ENCODE measurements at regions not wholly inside any gene's neighbourhood (a gene's known extent, or its start where the extent isn't known, plus 50 kb on each side); places are given as distances from the start of the nearest gene placed in this dataset.

DNA sequence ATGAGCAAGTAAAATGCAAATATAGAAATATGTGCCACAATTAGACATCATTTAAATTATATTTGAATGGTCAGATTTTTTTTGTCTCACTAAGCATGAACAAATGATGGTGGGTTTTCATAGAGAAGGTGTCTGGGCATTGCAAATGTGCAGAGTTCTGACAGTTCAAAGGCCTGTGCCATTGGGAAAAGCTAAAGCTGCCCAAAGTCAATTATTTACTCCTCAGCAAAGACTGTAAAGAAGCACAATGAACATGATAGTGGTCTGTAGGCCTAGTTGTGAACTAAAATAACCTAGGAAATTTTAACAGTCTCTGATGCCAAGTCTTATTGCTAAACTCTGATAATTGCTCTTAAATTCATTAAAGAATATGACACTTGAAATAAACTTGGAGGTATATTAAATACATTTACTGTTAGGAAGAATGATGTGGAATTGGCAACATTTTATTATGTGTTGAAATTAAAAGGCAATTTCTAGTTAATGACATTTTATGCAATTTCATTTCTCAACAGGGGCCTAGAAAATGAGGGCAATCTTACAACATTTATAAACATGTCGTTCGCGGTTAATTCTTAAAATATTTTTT is 874.3 kb upstream of the ADAMTS5 start:
- no peak for DNase-seq (ENCODE audit: low read depth in 3 of 3, low spot score in 1 of 3)

DNA sequence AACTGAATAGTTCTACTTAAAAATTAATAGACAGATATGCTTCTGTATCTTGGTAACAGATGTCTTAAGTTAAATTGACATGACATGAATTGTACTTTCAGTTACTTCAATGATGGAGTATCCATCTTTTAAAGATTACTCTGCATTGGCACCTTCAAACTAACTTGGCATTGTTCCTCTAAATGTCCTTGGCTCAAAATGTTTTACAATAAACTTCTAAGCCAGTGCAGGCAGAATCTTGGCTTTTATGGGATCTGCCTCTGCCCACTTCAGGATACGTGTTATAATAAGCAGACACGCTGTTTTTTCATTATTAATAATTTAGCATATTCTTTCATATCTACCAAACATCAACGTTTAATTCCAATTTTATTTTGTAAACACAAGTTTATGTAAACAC is 873.4 kb upstream of the ADAMTS5 start:
- no peak for DNase-seq (ENCODE audit: low read depth in 3 of 3, low spot score in 1 of 3)

DNA sequence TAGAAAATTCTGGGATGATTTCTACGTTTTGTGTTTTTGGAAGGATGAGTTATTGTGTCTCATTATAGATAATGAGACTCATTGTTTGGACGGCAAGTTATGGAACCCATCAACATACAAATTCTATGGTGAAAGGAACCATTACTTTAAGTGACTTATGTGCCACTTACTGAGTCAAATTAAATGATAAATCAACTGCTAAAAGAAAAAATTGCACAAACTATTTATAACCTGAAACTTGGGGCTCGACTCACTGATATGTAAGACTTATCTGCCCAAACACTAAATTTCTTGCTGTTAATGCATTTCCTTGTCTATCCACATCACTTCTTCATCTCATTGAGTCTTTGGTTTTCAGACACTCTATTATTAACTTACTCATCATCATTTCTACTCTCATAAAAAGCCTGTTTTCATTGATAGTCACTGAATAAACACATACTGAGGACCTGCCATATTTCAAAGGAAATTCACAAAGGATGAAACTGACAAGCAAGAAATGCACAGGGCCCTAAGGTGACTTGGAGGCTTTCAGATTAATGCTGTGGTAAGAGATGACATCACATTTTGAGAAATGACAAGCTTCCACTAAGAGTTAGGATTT is 872.7 kb upstream of the ADAMTS5 start:
- DNase-seq (ENCODE audit: low read depth in 3 of 3, low spot score in 1 of 3) = no peak

DNA sequence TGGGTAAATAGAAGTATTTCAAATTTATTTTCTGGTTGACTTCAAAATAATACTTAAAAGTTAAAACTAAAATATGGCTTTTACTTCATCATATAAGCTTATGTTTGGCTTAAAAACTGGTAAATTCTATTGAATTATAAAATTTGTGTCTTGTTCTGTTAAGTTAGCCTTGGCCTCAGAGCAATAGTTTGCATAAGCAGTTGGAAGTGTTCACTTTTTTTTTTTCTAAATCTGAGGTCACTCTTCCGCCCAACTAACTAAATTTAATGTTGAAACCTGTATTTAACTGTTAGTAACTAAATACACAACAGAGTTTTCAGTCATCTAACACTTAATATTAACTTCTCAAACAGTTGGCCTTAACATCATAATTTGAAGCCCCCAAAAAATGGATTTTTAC is 871.7 kb upstream of the ADAMTS5 start:
- no peak for DNase-seq (ENCODE audit: low read depth in 3 of 3, low spot score in 1 of 3)

DNA sequence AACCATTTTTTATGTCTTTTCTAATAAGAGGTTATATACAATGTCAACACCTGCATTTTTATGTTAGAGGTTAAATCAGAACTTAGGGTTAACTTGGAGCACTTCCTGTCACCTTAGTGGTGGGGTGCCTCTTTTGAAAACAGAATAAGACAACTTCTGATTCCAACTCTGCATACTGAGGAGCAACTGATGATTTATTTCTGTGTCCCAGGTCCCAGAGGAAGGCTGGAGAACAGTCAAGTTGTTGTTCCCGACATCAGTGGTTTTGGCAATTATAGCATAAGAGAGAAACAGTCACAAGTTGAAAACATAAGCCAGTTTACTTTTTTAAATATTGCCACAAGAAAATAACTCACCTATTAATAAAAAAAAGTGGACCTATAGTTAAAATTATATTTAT is 871.0 kb upstream of the ADAMTS5 start:
- DNase-seq (ENCODE audit: low read depth in 3 of 3, low spot score in 1 of 3) = no peak

DNA sequence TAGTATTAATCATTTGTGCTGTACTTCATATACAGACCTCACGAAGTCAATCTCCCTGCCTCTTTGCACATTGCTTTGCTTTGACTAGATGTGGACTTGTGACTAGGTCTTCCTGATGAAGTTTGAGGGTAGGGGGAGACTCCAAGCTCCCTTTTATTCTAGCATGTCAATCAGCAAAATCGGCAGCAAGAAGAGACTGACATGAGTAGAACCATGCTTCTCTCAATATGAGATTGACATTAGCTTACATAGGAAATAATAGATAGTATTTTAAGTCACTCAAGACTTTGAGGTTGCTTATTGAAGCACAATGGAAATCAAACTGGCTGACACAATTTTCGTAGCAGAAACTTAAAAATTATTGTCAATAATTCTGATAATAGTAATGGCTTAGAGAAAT is 866.4 kb upstream of the ADAMTS5 start:
- no peak for DNase-seq (ENCODE audit: low read depth in 3 of 3, low spot score in 1 of 3)

DNA sequence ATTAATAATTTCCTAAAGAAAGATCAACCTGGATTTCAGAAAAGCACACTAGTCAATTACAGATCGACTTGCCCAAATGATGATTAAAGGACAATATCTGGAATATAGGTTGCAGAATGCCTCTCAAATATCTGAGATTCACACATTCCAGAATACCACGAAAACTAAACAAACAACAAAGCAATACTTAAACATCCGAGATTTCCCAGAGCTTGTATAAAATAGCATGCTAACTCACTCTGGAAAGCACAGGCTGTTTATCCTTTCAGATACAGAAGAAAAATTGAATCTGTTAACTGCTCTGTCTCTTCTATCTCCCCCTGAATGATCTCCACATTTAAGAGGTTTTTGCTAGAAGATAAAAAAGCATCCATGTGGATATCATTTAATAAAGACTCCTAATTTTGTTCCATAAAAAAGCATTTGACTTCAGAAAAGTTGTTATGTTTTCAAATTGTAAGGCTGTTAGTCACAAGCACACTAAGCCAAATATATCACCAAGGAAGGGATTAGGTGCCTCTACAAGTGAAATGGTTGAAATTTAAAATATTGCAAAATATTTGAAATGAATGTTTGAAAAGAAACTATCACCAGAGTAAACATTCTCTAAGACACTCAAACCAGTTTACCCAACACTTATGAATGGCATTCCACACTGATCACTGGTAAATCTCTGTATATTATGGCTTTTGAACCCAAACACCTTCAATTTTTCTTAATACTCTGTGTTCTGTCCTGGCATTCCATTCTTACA is 865.1 kb upstream of the ADAMTS5 start:
- no peak for DNase-seq (ENCODE audit: low read depth in 3 of 3, low spot score in 1 of 3)

DNA sequence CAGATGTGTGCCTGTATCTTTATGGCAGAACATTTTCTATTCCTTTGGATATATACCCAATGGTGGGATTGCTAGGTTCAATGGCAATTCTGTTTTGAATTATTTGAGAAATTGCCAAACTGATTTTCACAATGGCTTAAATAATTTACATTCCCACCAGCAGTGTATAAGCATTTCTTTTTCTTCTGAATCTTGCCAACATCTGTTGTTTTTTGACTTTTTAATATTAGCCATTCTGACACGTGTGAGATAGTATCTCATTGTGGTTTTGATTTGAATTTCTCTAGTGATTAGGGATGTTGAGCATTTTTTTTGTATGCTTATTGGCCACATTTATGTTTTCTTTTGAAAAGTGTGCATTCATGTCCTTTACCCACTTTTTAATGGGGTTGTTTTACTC is 864.3 kb upstream of the ADAMTS5 start:
- DNase-seq (ENCODE audit: low read depth in 3 of 3, low spot score in 1 of 3) = no peak

DNA sequence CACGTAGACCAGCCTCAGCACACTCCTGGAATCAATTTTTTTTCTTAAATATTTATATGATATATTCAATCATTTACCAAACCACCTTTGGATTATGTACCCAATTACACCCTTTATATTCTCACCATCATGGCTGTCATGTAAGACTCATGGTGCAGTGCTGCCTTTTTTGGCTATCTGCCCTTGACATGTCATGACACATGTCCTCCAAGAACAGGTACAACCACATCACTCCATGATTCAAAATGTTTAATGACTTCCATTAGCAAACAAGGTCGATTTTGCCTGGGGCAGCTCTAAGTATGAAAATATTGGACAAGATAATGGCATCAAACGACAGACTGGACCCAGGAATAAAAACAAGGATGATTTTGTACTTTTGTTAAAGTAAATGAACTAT is 861.1 kb upstream of the ADAMTS5 start:
- no peak for DNase-seq (ENCODE audit: low read depth in 3 of 3, low spot score in 1 of 3)

DNA sequence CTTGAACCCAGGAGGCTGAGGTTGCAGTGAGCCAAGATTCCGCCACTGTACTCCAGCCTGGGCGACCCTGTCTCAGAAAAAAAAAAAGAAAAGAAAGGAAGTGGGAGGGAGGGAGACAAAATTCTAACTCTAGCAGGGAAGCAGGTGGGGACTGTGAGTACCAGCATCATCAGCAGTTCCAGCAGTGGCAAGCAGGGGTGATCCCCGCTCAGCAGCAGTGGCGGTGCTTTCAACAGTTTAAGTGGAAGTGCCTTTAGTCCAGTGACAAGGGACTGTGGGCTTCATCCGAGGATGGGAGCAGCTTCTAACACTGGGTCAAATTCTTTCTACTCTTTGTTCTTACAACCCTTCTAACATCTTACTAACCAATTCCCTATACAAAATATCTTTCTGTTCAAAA is 858.1 kb upstream of the ADAMTS5 start:
- DNase-seq (ENCODE audit: low read depth in 3 of 3, low spot score in 1 of 3) = no peak

DNA sequence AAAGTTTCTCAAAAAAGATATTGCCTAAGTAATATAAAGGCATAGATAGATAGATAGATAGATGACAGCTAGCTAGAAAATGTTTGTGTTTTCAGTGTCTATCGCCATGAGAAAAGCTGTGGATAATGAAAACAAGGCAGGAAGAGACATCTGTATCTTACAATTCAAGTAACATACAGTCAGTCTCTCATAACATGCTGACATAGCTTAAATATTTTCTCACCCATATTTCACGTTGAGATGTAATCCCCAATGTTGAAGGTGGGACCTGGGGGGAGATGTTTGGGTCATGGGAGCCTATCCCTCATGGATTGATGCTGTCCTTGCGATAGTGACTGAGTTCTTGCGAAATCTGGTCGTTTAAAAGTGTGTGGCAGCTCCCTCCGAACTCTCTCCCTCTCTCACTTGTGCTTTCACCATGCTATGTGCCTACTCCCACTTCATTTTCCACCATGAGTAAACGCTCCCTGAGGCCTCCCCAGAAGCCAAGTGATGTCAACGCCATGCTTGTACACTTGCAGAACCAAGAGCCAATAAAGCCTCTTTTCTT is 856.8 kb upstream of the ADAMTS5 start:
- no peak for DNase-seq (ENCODE audit: low read depth in 3 of 3, low spot score in 1 of 3)

DNA sequence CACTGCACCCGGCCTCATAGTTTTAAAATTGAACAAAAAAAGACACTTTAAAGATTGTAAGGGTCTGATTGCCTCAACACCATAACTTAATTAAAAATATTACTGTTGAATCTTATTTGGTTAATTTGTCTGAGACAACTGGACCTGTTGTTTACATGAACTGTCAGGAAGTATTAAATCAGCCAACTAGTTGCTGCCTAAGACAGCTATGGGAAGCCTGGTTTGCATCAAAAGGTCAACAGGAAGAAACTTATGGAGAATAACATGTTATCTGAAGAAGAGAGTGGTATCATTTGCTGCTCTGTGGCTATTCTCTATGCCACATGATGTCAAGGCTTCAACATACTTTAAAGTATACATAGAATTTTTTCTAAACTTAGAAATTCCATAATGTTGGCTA is 853.5 kb upstream of the ADAMTS5 start:
- no peak for DNase-seq (ENCODE audit: low read depth in 3 of 3, low spot score in 1 of 3)

DNA sequence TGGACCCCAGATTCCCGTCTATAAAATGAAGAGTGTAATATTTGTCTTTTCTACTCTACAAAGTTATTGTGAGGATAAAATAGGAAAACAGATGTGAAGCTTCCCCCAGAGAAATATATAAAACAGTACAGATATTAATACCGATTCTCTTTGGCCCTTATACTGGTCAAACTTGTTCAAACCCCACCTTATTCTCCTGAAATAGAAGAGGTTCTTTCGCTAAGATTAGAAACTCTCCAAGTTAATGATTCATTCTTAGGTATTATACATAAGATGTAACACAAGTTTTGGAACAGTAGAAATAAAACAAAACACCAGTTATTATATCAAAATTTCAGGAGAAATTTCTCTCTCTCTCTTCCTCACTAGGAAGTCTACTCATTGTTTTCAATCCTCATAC is 852.4 kb upstream of the ADAMTS5 start:
- no peak for DNase-seq (ENCODE audit: low read depth in 3 of 3, low spot score in 1 of 3)

DNA sequence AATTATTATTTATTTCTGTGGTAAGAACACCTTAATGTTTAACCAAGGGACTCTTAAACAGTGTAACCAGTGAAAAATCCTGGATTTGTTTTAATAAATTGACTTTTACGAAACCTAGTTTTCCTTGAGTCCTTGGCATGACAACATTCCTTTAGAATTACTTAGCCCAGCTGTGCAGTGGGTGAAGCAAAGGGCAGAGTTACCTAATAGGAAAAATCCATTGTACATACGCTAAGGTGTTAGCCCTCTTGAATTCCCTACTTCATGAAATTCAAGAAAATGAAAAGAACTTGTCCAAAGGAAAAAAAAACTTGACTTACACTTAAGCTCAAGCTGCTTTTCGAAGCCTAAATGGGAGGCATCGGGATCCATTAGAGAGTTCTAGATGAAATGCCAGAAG is 852.0 kb upstream of the ADAMTS5 start:
- DNase-seq (ENCODE audit: low read depth in 3 of 3, low spot score in 1 of 3) = no peak

DNA sequence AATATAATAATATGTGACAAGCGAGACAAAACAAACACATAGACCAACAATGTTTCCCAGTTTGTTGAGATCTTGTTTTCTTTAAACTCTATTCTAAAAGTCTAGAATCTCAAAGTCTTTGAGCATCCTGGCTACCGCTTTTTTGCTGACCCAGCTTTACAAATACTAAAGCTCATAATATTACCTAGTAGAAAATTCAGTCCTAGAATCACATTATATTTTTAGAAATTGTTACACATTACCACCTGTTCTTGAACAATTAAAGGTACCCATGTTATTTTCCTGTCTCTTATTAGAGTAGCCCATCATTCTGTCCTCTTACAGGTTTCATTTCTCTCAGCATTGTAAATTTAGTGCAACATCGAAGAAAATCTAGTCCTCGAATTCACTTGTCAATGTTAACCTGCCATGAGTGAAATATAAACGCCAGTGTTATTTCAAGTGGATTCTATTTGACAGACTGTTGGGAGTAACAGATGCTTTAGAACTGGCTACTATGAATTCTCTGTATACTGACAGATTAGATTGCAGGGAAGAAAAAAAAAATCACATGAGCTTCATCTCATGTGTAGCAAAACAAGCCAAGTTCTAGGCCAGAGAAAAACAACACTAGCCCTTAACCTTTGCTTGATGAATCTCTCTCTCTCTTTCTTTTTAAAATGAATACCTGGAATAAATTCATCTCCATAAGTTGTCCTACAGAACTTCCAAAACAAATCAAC is 851.2 kb upstream of the ADAMTS5 start:
- DNase-seq (ENCODE audit: low read depth in 3 of 3, low spot score in 1 of 3) = no peak

DNA sequence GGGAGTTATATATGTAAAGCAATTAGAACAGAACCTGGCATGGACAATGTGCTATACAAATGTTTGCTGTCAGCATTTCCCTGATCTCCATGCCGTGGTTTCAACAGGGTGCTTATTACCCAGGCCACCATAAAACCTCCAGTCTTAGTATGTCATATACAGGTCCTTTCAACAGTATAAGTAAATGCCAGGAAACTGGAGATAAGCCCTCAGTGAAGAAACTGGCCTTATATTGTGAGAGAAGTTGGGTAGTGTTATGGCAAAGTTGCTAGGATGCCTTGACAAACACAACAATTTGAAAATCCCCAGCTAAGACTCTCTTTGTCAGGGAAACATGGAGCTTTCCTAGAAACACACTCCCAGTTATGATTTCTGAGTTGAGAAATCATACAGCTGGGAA is 850.2 kb upstream of the ADAMTS5 start:
- no peak for DNase-seq (ENCODE audit: low read depth in 3 of 3, low spot score in 1 of 3)

DNA sequence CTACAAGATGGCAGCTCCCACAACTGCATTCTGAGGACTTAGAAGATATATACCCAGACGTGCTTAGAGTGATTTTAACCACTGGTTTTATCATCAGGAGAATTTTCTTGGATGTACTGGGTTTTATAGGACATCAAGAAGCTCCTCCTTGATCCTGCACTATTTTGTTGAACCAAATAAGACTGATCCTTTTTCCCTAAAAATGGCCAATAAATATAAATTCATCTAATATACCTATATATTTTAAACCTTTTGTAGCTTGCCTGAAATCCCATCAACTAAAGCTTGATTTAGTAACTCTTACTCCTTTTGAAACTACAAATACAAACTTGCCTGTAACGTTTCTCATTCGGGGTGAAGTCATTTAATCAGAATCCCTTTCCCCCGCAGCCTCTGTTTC is 849.4 kb upstream of the ADAMTS5 start:
- no peak for DNase-seq (ENCODE audit: low read depth in 3 of 3, low spot score in 1 of 3)

DNA sequence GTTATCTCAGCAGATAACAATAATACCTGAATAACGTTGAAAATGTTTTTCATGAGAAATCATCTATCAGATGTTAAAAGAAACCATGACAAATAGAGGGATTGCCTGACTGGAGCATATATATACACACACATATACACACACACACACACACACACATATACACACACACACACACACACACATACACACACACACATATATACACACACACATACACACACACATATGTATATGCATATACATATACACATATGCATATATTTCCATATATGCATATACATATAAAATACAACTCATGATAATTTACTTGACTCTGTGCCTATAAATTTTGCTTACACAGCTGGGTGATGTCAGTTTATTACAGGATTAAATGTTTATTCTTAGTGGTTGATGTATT is 847.3 kb upstream of the ADAMTS5 start:
- DNase-seq (ENCODE audit: low read depth in 3 of 3, low spot score in 1 of 3) = no peak

DNA sequence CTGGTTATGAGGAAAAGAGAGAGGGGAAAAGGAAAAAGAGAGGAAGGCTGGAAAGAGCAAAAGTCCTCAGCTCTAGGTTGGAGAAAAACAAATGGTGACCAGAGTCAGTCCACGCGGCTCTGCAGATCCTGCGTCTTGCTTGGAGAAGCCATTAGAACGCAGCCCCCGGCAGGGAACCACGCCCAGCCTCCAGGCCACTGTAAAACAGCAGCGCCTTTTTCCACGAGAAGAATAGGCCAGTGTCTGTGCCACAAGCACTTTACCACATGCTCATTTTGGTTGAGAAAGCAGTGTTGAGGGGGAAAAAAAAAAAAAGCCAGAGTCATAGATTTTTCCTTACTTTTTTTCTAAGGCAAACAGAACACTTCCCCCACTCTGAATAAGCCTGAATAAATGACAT is 846.9 kb upstream of the ADAMTS5 start:
- no peak for DNase-seq (ENCODE audit: low read depth in 3 of 3, low spot score in 1 of 3)

DNA sequence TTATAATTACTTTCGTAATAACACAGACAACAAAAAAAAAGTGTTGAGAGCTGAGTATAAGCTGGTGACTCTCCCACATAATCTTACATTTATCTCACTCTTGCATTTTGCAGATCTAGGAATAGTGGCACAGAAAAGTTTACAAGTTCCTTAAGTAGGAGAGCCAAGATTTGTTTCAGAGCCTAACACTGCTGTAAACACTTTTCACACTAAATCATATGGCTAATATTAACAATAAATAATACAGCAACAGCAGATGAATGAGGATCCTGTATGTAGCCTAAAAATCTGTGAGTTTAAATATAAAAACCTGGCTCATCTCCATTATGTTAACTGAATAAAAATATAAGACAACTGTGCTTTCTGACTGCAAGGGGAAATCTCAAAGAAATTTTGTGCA is 846.5 kb upstream of the ADAMTS5 start:
- no peak for DNase-seq (ENCODE audit: low read depth in 3 of 3, low spot score in 1 of 3)

DNA sequence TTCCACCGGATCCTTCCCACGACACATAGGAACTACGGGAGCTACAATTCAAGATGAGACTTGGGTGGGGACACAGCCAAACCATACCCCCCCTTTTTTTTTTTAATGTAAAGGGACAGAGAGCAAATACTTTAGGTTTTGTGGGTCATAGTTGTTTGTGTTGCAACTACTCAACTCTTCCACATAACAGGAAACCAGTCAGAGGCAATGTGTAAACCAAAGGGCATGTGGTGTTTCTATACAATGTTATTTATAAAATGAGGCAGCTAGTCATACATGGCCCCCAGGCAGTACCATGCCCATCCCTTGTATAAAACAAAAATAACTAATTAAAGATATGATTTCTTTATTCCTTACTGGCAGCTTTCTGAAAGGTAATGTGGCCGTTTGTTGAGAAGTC is 845.4 kb upstream of the ADAMTS5 start:
- no peak for DNase-seq (ENCODE audit: low read depth in 3 of 3, low spot score in 1 of 3)

DNA sequence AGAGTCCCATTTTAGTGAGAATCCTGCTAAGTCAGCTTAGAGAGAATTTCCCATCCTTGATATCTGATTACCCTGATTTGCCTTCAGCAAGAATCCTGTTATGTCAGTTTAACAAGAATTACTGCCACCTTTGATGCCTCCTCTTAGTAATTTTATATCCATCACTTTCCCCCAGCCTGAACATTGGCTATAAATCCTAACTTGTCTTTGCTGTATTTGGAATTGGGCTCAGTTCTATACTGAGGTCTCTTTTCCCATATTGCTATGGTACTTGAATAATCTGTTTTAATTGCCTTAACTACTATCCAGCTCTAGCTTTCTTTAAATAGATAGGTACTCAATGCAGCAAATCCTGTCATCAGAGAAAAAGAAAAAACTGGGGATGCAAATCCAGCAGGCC is 842.0 kb upstream of the ADAMTS5 start:
- DNase-seq (ENCODE audit: low read depth in 3 of 3, low spot score in 1 of 3) = no peak

Measured in stimulated activated CD4-positive, alpha-beta T cell treated with anti-CD3 and anti-CD28 coated beads, TNF-alpha, amount 100 ng/mL, for 1 hour (primary cell).